Panc1 (cell line): ENCODE measurements at regions not wholly inside any gene's neighbourhood (a gene's known extent, or its start where the extent isn't known, plus 50 kb on each side); places are given as distances from the start of the nearest gene placed in this dataset.

Source experiments
- ATAC-seq: fragments of 200-7000 bp; cut with Tn5 transposase; 2 replicates; pipeline ENCODE4 v1.9.1; 2020; ENCODE audit warnings: mild to moderate bottlenecking, moderate library complexity
- BruUV-seq: library from RNA; stranded (reverse); fragments of 400-500 nt; replicated peaks from 2 replicates; lab custom pipeline; 2021; lab: Mats Ljungman, UMichigan
- CTCF ChIA-PET: fragments of 300-600 bp; sonication (Branson Sonifier 250); formaldehyde crosslinking; loops from one replicate; lab custom pipeline; 2022; ENCODE audit warnings: antibody characterized with exemption; lab: Charles Lee
- POLR2A ChIA-PET: fragments of 300-600 bp; sonication (Branson Sonifier 250); formaldehyde crosslinking; loops from one replicate; lab custom pipeline; 2022; ENCODE audit warnings: antibody characterized with exemption; lab: Charles Lee
- DNase-seq: peaks from one replicate; pipeline ENCODE4 v3.0.0-alpha.2; 2010; ENCODE audit warnings: low read depth, low spot score
- H3K27ac ChIP-seq: 2 replicates; pipeline ENCODE4 v1.5.1; 2011; ENCODE audit warnings: mild to moderate bottlenecking, low read length, inconsistent platforms
- H3K27me3 ChIP-seq: fragments of 200-500 bp; sonication (Bioruptor generic); 2 replicates; pipeline ENCODE4 v1.6.0; 2014; ENCODE audit warnings: low read length, inconsistent platforms; ENCODE audit not compliant: control insufficient read depth, insufficient read depth
- H3K36me3 ChIP-seq: fragments of 200-500 bp; sonication (Bioruptor generic); 2 replicates; pipeline ENCODE4 v1.5.1; 2014; ENCODE audit warnings: inconsistent platforms, mild to moderate bottlenecking, low read length, moderate library complexity; ENCODE audit not compliant: control insufficient read depth, insufficient read depth
- H3K4me1 ChIP-seq: 2 replicates; pipeline ENCODE4 v1.5.1; 2011; ENCODE audit warnings: inconsistent platforms, mild to moderate bottlenecking, low read length, moderate library complexity; ENCODE audit not compliant: control insufficient read depth, insufficient read depth
- H3K4me3 ChIP-seq, 2 experiments: 2 replicates each; pipeline ENCODE4 v1.5.1; 2011 to 2012; ENCODE audit warnings: low read depth in 2 of 2, low read length in 2 of 2, mild to moderate bottlenecking in 2 of 2, inconsistent platforms in 1 of 2, moderate library complexity in 1 of 2
- H3K9me3 ChIP-seq: fragments of 200-500 bp; sonication (Bioruptor generic); 2 replicates; pipeline ENCODE4 v1.5.1; 2014; ENCODE audit warnings: low read depth, mild to moderate bottlenecking, inconsistent platforms, low read length, moderate library complexity; ENCODE audit not compliant: control insufficient read depth, insufficient read depth
- CTCF ChIP-seq: fragments of 450-650 bp; IDR thresholded peaks from 2 replicates; pipeline ENCODE4 v1.5.1; 2017; ENCODE audit warnings: mild to moderate bottlenecking
- POLR2AphosphoS5 ChIP-seq: IDR thresholded peaks from 2 replicates; pipeline ENCODE4 v1.6.1; 2012; ENCODE audit warnings: mild to moderate bottlenecking, low read depth, low read length, moderate library complexity
- REST ChIP-seq, 2 experiments: IDR thresholded peaks; 2 replicates each; pipeline ENCODE4 v1.6.1; 2011 to 2012; ENCODE audit warnings: low read depth in 2 of 2, control low read depth in 1 of 2, low read length in 1 of 2, mild to moderate bottlenecking in 1 of 2, moderate library complexity in 1 of 2; ENCODE audit not compliant: insufficient read depth in 1 of 2
- SIN3A ChIP-seq: IDR thresholded peaks from 2 replicates; pipeline ENCODE4 v1.6.1; 2012; ENCODE audit warnings: low read depth, mild to moderate bottlenecking, low read length, moderate library complexity, borderline replicate concordance; ENCODE audit not compliant: insufficient read depth
- TCF7L2 ChIP-seq: IDR thresholded peaks from 2 replicates; pipeline ENCODE4 v1.6.1; 2011; ENCODE audit warnings: mild to moderate bottlenecking, low read depth, low read length, inconsistent platforms
- in situ Hi-C: cut with HindIII; loops from 2 replicates; pipeline ENCODE4 v1.10.0; 2016; ENCODE audit warnings: low sequenced_read_pairs, low pct_unique_long_range_greater_than_20kb
- intact Hi-C: fragments of 100-400 bp; cut with micrococcal nuclease; formaldehyde crosslinking; loops from one replicate; pipeline ENCODE4 v1.10.0; 2022; ENCODE audit not compliant: unreplicated experiment

GRCh38 chr13:88472316-88472715 lies 801.1 kb downstream of the SLITRK5 start:
- ATAC-seq (no peak), DNase-seq (no peak)
- POLR2A ChIA-PET = no interaction called here
- H3K4me3 ChIP-seq = no peak overlapping the region
- no peak overlapping the region for H3K27ac ChIP-seq
- CTCF ChIA-PET = no interaction called here
- H3K36me3 ChIP-seq = no peaks in the 10 kb centered on the region
- H3K27me3 ChIP-seq = no peaks in the 10 kb centered on the region
- no TSS peak for BruUV-seq
- TF ChIP-seq TCF7L2 (no peak), REST (IDR thresholded peaks at IDR 0.05; ENCODE audit: insufficient read depth in 1 of 2, low read depth in 2 of 2, low read length in 1 of 2) (no peak), SIN3A (no peak), POLR2AphosphoS5 (no peak)
- intact Hi-C loops (no loop called here), in situ Hi-C loops (no loop called here)
- no peaks in the 10 kb centered on the region for H3K9me3 ChIP-seq
- no peaks in the 10 kb centered on the region for H3K4me1 ChIP-seq

- ChIA-PET POLR2A (no interaction called here), CTCF (no interaction called here)
- no peaks in the 10 kb centered on the region for H3K36me3 ChIP-seq
- no peaks in the 10 kb centered on the region for H3K27me3 ChIP-seq
- in situ Hi-C loops = no loop called here
- ATAC-seq (no peak), DNase-seq (no peak)
- H3K4me1 ChIP-seq = no peaks in the 10 kb centered on the region
- H3K9me3 ChIP-seq = no peaks in the 10 kb centered on the region
- H3K27ac ChIP-seq = no peak overlapping the region
- BruUV-seq = no TSS peak
- intact Hi-C loops = no loop called here
- TF ChIP-seq TCF7L2 (no peak), POLR2AphosphoS5 (no peak), REST (IDR thresholded peaks at IDR 0.05; ENCODE audit: insufficient read depth in 1 of 2, low read depth in 2 of 2, low read length in 1 of 2) (no peak), SIN3A (no peak)
- H3K4me3 ChIP-seq = no peak overlapping the region
These were observed 812.0 kb downstream of the SLITRK5 start for GRCh38 chr13:88483202-88483601.

GRCh38 chr13:88507909-88508308 lies 836.7 kb downstream of the SLITRK5 start:
- Histone ChIP-seq H3K4me1 (no peaks in the 10 kb centered on the region), H3K27me3 (no peaks in the 10 kb centered on the region), H3K4me3 (no peak overlapping the region), H3K9me3 (peaks cover 3% of the 10 kb centered on the region; the same call in 1 of the 2 replicates), H3K36me3 (no peaks in the 10 kb centered on the region), H3K27ac (no peak overlapping the region)
- ChIA-PET CTCF (no interaction called here), POLR2A (no interaction called here)
- TF ChIP-seq POLR2AphosphoS5 (no peak), TCF7L2 (no peak), SIN3A (no peak), CTCF (no peak), REST (IDR thresholded peaks at IDR 0.05; ENCODE audit: insufficient read depth in 1 of 2, low read depth in 2 of 2, low read length in 1 of 2) (no peak)
- ATAC-seq (no peak), DNase-seq (no peak)
- intact Hi-C loops = no loop called here
- no TSS peak for BruUV-seq
- in situ Hi-C loops = no loop called here
